HAP-1 (cell line): ENCODE measurements at regions not wholly inside any gene's neighbourhood (a gene's known extent, or its start where the extent isn't known, plus 50 kb on each side); places are given as distances from the start of the nearest gene placed in this dataset.
"Not testable (repeated sequence)": the region's sequence is repeated elsewhere in the genome, so short reads cannot be mapped to it uniquely, and the experiment has no call there.

Experiments used
- DNase-seq, 2 experiments: peaks; one replicate each; pipeline ENCODE4 v3.0.0-alpha.2; 2016 to 2020; ENCODE audit warnings: low spot score in 2 of 2
- H3K27me3 ChIP-seq: fragments of 250-450 bp; sonication (Bioruptor Pico); 2 replicates; pipeline ENCODE4 v1.5.1; 2020; ENCODE audit warnings: low read depth, mild to moderate bottlenecking, moderate library complexity
- H3K36me3 ChIP-seq: fragments of 250-450 bp; sonication (Bioruptor Pico); replicated peaks from 2 replicates; pipeline ENCODE4 v1.5.1; 2020; ENCODE audit warnings: mild to moderate bottlenecking
- H3K4me1 ChIP-seq: fragments of 250-450 bp; sonication (Bioruptor Pico); 2 replicates; pipeline ENCODE4 v1.5.1; 2020; ENCODE audit warnings: mild to moderate bottlenecking
- H3K4me3 ChIP-seq: fragments of 250-450 bp; sonication (Bioruptor Pico); 2 replicates; pipeline ENCODE4 v1.5.1; 2020; ENCODE audit warnings: mild to moderate bottlenecking, moderate library complexity
- H3K9me3 ChIP-seq: fragments of 250-450 bp; sonication (Bioruptor Pico); 2 replicates; pipeline ENCODE4 v1.5.1; 2020; ENCODE audit warnings: mild to moderate bottlenecking, moderate library complexity
- in situ Hi-C: fragments of 300-500 bp; cut with MboI; formaldehyde crosslinking; loops from 3 replicates; pipeline ENCODE4 v1.14.3; 2020; ENCODE audit warnings: low sequenced_read_pairs, inconsistent platforms, mixed read lengths

DNA sequence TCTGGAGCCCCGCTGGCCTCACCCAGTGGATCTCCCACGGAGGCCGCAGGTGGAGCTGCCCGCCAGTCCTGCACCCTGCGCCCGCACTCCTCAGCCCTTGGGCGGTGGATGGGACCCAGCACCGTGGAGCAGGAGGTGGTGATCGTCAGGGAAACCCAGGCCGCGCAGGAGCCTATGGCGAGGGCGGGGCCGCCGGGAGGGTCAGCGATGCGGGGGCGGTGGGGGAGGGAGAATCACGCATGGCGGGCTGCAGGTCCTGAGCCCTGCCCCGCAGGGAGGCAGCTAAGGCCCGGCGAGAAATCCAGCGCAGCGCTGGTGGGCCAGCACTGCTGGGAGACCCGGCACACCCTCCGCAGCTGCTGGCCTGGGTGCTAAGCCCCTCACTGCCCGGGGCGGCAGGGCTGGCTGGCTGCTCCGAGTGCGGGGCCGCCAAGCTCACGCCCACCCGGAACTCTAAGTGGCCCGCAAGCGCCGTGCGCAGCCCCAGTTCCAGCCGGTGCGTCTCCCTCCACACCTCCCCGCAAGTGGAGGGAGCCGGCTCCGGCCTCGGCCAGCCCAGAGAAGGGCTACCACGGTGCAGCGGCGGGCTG lies 524.8 kb upstream of the TPK1 start:
- DNase-seq = no peak
- no peaks in the 10 kb centered on the region for H3K27me3 ChIP-seq
- in situ Hi-C loops = no loop called here
- H3K36me3 ChIP-seq = no peaks in the 10 kb centered on the region
- H3K9me3 ChIP-seq = no peaks in the 10 kb centered on the region
- H3K4me3 ChIP-seq = no peak overlapping the region
- H3K4me1 ChIP-seq = no peaks in the 10 kb centered on the region

GRCh38 chr7:145350334-145350733 lies 514.5 kb upstream of the TPK1 start:
- DNase-seq = no peak
- in situ Hi-C loops = no loop called here
- no peaks in the 10 kb centered on the region for H3K36me3 ChIP-seq

GRCh38 chr7:145349452-145349851 lies 513.6 kb upstream of the TPK1 start:
- H3K36me3 ChIP-seq, H3K27me3 ChIP-seq, in situ Hi-C loops, H3K9me3 ChIP-seq, H3K4me3 ChIP-seq, DNase-seq, H3K4me1 ChIP-seq: not testable (repeated sequence)

More at GRCh38 chr7:145350334-145350733, 514.5 kb upstream of the TPK1 start:
- Histone ChIP-seq H3K4me1 (no peaks in the 10 kb centered on the region), H3K27me3 (no peaks in the 10 kb centered on the region), H3K4me3 (no peak overlapping the region), H3K9me3 (no peaks in the 10 kb centered on the region)

DNA sequence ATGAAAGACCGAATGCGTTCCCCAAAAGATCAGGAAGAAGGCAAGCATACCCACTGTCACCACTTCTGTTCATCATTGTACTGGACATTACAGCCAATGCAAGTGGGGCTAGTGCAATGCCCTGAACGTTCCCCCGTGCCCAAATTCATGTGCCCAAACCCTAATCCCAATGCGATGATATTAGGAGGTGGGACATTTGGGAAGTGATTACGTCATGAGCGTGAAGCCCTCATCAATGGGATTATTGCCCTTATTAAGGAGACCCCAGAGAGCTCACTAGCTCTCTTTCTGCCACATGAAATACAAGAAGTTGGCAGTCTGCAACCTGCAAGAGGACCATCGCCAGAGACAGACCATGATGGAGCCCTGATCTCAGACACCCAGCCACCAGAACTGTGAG lies 511.4 kb upstream of the TPK1 start:
- DNase-seq = no peak
- H3K27me3 ChIP-seq = no peaks in the 10 kb centered on the region
- H3K4me1 ChIP-seq = no peaks in the 10 kb centered on the region
- no peaks in the 10 kb centered on the region for H3K36me3 ChIP-seq
- H3K9me3 ChIP-seq = no peaks in the 10 kb centered on the region
- H3K4me3 ChIP-seq = no peak overlapping the region
- in situ Hi-C loops = no loop called here

- in situ Hi-C loops = no loop called here
- no peaks in the 10 kb centered on the region for H3K36me3 ChIP-seq
- H3K4me3 ChIP-seq = no peak overlapping the region
- no peaks in the 10 kb centered on the region for H3K27me3 ChIP-seq
- DNase-seq = no peak
- H3K4me1 ChIP-seq = no peaks in the 10 kb centered on the region
- no peaks in the 10 kb centered on the region for H3K9me3 ChIP-seq
Measured at GRCh38 chr7:145339319-145339718, 503.5 kb upstream of the TPK1 start.

DNA sequence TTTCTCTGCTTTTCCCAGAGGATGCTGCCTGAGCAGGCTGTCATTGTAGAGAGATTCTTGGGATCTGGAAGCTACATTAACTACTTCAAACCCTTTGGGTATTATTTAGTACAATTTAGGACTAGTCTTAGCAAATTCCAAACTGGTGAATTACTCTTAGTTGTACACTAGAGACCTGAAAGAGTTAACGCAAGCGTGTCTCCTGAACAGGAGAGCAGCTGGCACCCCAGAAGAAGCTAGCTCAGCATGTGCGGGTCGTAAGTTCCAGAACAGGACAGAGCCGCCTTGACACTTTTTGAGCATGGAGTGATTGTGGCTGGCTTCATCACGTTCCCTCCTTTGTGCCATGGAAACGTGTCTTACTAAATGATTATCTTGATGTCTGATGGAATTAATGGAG lies 495.7 kb upstream of the TPK1 start:
- in situ Hi-C loops = no loop called here
- no peaks in the 10 kb centered on the region for H3K27me3 ChIP-seq

GRCh38 chr7:145331076-145331475 lies 495.2 kb upstream of the TPK1 start:
- in situ Hi-C loops = no loop called here
- no peaks in the 10 kb centered on the region for H3K27me3 ChIP-seq
- no peaks in the 10 kb centered on the region for H3K36me3 ChIP-seq
- H3K9me3 ChIP-seq = no peaks in the 10 kb centered on the region
- no peak overlapping the region for H3K4me3 ChIP-seq
- no peak for DNase-seq
- H3K4me1 ChIP-seq = no peaks in the 10 kb centered on the region

More for the DNA sequence above, 495.7 kb upstream of the TPK1 start:
- Histone ChIP-seq H3K4me1 (no peaks in the 10 kb centered on the region), H3K9me3 (no peaks in the 10 kb centered on the region), H3K36me3 (no peaks in the 10 kb centered on the region), H3K4me3 (no peak overlapping the region)
- no peak for DNase-seq

DNA sequence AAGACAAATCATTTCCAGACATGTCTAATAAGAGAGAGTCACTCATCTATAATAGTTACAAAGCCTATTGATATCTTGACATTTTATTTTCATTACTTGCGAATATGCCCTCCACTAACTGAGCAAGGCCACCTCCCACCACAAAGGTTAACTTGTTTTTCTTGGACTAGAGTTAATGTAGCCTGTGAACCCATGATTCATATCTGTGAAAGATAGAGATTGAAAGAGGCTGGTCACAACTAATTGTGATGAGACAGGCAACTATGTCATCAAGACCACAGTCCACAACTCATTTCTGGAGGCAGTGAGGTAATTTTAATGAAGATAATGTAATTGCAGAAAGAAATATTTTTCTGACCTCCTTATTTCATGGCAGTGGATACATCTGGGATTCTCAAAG lies 491.8 kb upstream of the TPK1 start:
- DNase-seq = no peak
- no peaks in the 10 kb centered on the region for H3K9me3 ChIP-seq
- in situ Hi-C loops = no loop called here

GRCh38 chr7:145324081-145324480 lies 488.2 kb upstream of the TPK1 start:
- H3K9me3 ChIP-seq = no peaks in the 10 kb centered on the region
- DNase-seq = no peak
- H3K36me3 ChIP-seq = no peaks in the 10 kb centered on the region
- H3K27me3 ChIP-seq = no peaks in the 10 kb centered on the region
- in situ Hi-C loops = no loop called here
- no peak overlapping the region for H3K4me3 ChIP-seq
- H3K4me1 ChIP-seq = no peaks in the 10 kb centered on the region

More for the DNA sequence above, 491.8 kb upstream of the TPK1 start:
- no peaks in the 10 kb centered on the region for H3K36me3 ChIP-seq
- no peak overlapping the region for H3K4me3 ChIP-seq
- H3K27me3 ChIP-seq = no peaks in the 10 kb centered on the region
- H3K4me1 ChIP-seq = no peaks in the 10 kb centered on the region

DNA sequence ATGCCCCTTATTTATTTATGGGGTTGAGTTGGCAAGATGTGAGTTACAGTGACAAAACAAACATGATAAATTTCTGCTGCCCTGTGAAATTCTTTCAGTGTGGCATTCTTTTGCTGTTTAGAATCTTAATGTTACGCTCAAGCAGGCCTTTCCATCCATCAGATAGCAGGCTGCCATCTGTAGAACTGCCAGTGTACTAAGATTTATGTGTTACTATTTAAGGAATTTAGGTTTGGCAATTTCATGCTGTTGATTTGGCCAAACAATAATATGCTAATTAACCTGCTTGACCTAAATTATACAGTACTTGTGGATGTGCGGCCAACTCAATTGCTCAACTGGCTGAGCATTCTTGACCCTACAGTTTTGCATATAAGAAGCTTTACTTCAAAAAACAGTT lies 477.7 kb upstream of the TPK1 start:
- DNase-seq = no peak
- in situ Hi-C loops = no loop called here
- no peaks in the 10 kb centered on the region for H3K27me3 ChIP-seq
- H3K36me3 ChIP-seq = no peaks in the 10 kb centered on the region
- H3K4me3 ChIP-seq = no peak overlapping the region
- H3K4me1 ChIP-seq = no peaks in the 10 kb centered on the region
- no peaks in the 10 kb centered on the region for H3K9me3 ChIP-seq

- Histone ChIP-seq H3K27me3 (no peaks in the 10 kb centered on the region), H3K9me3 (no peaks in the 10 kb centered on the region), H3K36me3 (no peaks in the 10 kb centered on the region), H3K4me3 (no peak overlapping the region), H3K4me1 (no peaks in the 10 kb centered on the region)
- DNase-seq = no peak
- in situ Hi-C loops = no loop called here
Measured at GRCh38 chr7:145293754-145294153, 457.9 kb upstream of the TPK1 start.

GRCh38 chr7:145293228-145293701 lies 457.4 kb upstream of the TPK1 start:
- in situ Hi-C loops = no loop called here
- Histone ChIP-seq H3K9me3 (no peaks in the 10 kb centered on the region), H3K4me3 (no peak overlapping the region), H3K4me1 (no peaks in the 10 kb centered on the region), H3K27me3 (no peaks in the 10 kb centered on the region), H3K36me3 (no peaks in the 10 kb centered on the region)
- DNase-seq = no peak

DNA sequence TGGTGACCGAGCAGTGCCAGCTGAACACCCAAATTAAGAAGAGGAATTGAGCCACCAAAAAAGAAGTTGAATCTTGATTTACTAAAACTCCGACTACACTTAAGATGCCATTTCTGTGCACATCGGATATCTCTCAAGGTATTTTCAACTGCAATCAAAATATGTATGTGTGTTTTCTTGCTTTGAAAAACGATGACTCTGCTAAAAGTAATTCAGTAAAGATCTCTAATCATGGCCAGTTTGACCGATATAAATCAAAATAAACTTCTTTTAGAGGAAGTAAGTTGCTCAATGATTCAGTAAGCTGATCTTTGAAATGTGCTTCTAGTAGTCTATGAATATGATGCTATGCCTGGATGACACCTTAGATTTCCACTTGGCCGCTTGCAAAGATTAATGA lies 453.5 kb upstream of the TPK1 start:
- H3K4me1 ChIP-seq = no peaks in the 10 kb centered on the region
- no peaks in the 10 kb centered on the region for H3K36me3 ChIP-seq
- H3K4me3 ChIP-seq = no peak overlapping the region
- no peak for DNase-seq
- H3K9me3 ChIP-seq = no peaks in the 10 kb centered on the region
- H3K27me3 ChIP-seq = no peaks in the 10 kb centered on the region
- in situ Hi-C loops = no loop called here

DNA sequence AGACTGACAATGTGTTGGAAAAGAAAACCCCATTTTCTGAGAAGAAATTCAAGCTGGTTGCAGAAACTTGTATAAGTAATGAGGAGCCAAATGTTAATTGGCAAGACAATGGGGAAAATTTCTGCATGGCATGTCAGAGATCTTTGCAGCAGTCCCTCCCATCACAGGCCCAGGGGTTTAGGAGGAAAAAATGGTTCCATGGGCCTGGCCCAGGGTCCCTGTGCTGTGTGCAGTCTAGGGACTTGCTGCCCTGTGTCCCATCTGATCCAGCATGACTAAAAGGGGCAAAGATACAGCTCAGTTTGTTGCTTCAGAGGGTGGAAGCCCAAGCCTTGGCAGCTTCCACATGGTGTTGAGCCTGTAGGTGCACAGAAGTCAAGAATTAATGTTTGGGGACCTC lies 440.3 kb upstream of the TPK1 start:
- Histone ChIP-seq H3K4me3 (no peak overlapping the region), H3K27me3 (no peaks in the 10 kb centered on the region), H3K4me1 (no peaks in the 10 kb centered on the region), H3K36me3 (no peaks in the 10 kb centered on the region), H3K9me3 (no peaks in the 10 kb centered on the region)
- DNase-seq = no peak
- in situ Hi-C loops = no loop called here
